ENCODE measurements at regions not wholly inside any gene's neighbourhood (a gene's known extent, or its start where the extent isn't known, plus 50 kb on each side); places are given as distances from the start of the nearest gene placed in this dataset.

- Histone ChIP-seq H3K27me3 (ENCODE audit: insufficient read depth, low read length, poor library complexity, severe bottlenecking) (no peaks in the 10 kb centered on the region), H2AFZ (ENCODE audit: low read length) (no peak overlapping the region), H3K79me2 (ENCODE audit: insufficient read depth, low read length) (no peaks in the 10 kb centered on the region), H3K9me3 (ENCODE audit: insufficient read depth, low read depth, low read length) (no peaks in the 10 kb centered on the region), H3K4me2 (ENCODE audit: low read depth, low read length, poor library complexity, severe bottlenecking) (no peak overlapping the region), H4K20me1 (ENCODE audit: insufficient read depth, low read length, poor library complexity, severe bottlenecking) (no peaks in the 10 kb centered on the region), H3F3A (ENCODE audit: low read depth) (no peaks in the 10 kb centered on the region), H3K9ac (ENCODE audit: low read depth, low read length, poor library complexity, severe bottlenecking) (no peak overlapping the region), H3K36me3 (ENCODE audit: insufficient read depth, low read length) (no peaks in the 10 kb centered on the region), H3K4me1 (ENCODE audit: insufficient read depth, low read length, poor library complexity, severe bottlenecking) (no peaks in the 10 kb centered on the region), H3K9me2 (replicated peaks; ENCODE audit: low read depth, low read length) (no peaks in the 10 kb centered on the region), H3K4me3 (ENCODE audit: low read length, poor library complexity, severe bottlenecking) (no peak overlapping the region)
- TF ChIP-seq EZH2phosphoT487 (IDR thresholded peaks at IDR 0.05; ENCODE audit: borderline replicate concordance): no peak
- no peak for TF ChIP-seq CTCF (conservative IDR thresholded peaks at IDR 0.05; ENCODE audit: low read length)
Measured at GRCh38 chr1:95517506-95517905, 283.5 kb downstream of the RWDD3 start.

- TF ChIP-seq EZH2phosphoT487 (IDR thresholded peaks at IDR 0.05; ENCODE audit: borderline replicate concordance): no peak
- no peak for TF ChIP-seq CTCF (conservative IDR thresholded peaks at IDR 0.05; ENCODE audit: low read length)
- Histone ChIP-seq H3K9me2 (replicated peaks; ENCODE audit: low read depth, low read length) (no peaks in the 10 kb centered on the region), H3K4me2 (ENCODE audit: low read depth, low read length, poor library complexity, severe bottlenecking) (no peak overlapping the region), H3K9ac (ENCODE audit: low read depth, low read length, poor library complexity, severe bottlenecking) (no peak overlapping the region), H3K4me3 (ENCODE audit: low read length, poor library complexity, severe bottlenecking) (no peak overlapping the region), H2AFZ (ENCODE audit: low read length) (no peak overlapping the region), H4K20me1 (ENCODE audit: insufficient read depth, low read length, poor library complexity, severe bottlenecking) (no peaks in the 10 kb centered on the region), H3K9me3 (ENCODE audit: insufficient read depth, low read depth, low read length) (no peaks in the 10 kb centered on the region), H3K27me3 (ENCODE audit: insufficient read depth, low read length, poor library complexity, severe bottlenecking) (no peaks in the 10 kb centered on the region), H3K36me3 (ENCODE audit: insufficient read depth, low read length) (no peaks in the 10 kb centered on the region), H3K79me2 (ENCODE audit: insufficient read depth, low read length) (no peaks in the 10 kb centered on the region), H3K4me1 (ENCODE audit: insufficient read depth, low read length, poor library complexity, severe bottlenecking) (no peaks in the 10 kb centered on the region), H3F3A (ENCODE audit: low read depth) (no peaks in the 10 kb centered on the region)
Measured at GRCh38 chr1:95518310-95518709, 284.3 kb downstream of the RWDD3 start.

DNA sequence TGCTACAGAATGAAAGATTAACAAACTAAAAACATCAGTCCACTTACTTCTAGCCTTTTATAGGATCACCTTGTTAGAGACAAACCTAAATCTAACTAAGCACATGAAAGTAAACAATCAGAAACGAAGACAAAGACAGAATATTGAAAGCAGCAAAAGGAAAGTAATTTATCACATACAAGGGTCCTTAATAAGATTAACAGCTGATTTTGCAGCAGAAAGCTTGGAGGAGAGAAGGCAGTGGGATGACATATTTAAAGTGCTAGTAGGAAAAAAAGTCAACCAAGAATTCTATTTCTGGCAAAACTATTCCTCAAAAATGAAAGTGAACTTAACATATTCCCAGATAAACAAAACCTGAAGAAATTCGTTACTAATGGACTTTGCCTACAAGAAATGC lies 286.4 kb downstream of the RWDD3 start:
- Histone ChIP-seq H3K4me1 (ENCODE audit: insufficient read depth, low read length, poor library complexity, severe bottlenecking) (no peaks in the 10 kb centered on the region), H3K36me3 (ENCODE audit: insufficient read depth, low read length) (no peaks in the 10 kb centered on the region), H4K20me1 (ENCODE audit: insufficient read depth, low read length, poor library complexity, severe bottlenecking) (no peaks in the 10 kb centered on the region), H3K4me2 (ENCODE audit: low read depth, low read length, poor library complexity, severe bottlenecking) (no peak overlapping the region), H2AFZ (ENCODE audit: low read length) (no peak overlapping the region), H3K4me3 (ENCODE audit: low read length, poor library complexity, severe bottlenecking) (no peak overlapping the region), H3F3A (ENCODE audit: low read depth) (no peaks in the 10 kb centered on the region), H3K9me3 (ENCODE audit: insufficient read depth, low read depth, low read length) (no peaks in the 10 kb centered on the region; the same call in 1 of the 2 replicates), H3K9ac (ENCODE audit: low read depth, low read length, poor library complexity, severe bottlenecking) (no peak overlapping the region), H3K9me2 (replicated peaks; ENCODE audit: low read depth, low read length) (no peaks in the 10 kb centered on the region), H3K27me3 (ENCODE audit: insufficient read depth, low read length, poor library complexity, severe bottlenecking) (no peaks in the 10 kb centered on the region), H3K79me2 (ENCODE audit: insufficient read depth, low read length) (no peaks in the 10 kb centered on the region)
- TF ChIP-seq EZH2phosphoT487 (IDR thresholded peaks at IDR 0.05; ENCODE audit: borderline replicate concordance) (no peak), CTCF (conservative IDR thresholded peaks at IDR 0.05; ENCODE audit: low read length) (no peak)
